SK-N-MC (cell line): ENCODE measurements at regions not wholly inside any gene's neighbourhood (a gene's known extent, or its start where the extent isn't known, plus 50 kb on each side); places are given as distances from the start of the nearest gene placed in this dataset.

Source experiments
- EZH2 ChIP-seq: fragments of 200-600 bp; sonication (generic); IDR thresholded peaks from one replicate; pipeline ENCODE4 v1.6.1; 2017; ENCODE audit warnings: antibody characterized with exemption
- POLR2AphosphoS5 ChIP-seq: IDR thresholded peaks from 2 replicates; pipeline ENCODE4 v1.6.1; 2012; ENCODE audit warnings: mild to moderate bottlenecking, low read depth, low read length, borderline replicate concordance

- TF ChIP-seq POLR2AphosphoS5 = no peak
- no peak for TF ChIP-seq EZH2
Measured at GRCh38 chr5:125026867-125027731, 280.7 kb upstream of the ZNF608 start.
